ENCODE measurements at regions not wholly inside any gene's neighbourhood (a gene's known extent, or its start where the extent isn't known, plus 50 kb on each side); places are given as distances from the start of the nearest gene placed in this dataset.
"Not testable (repeated sequence)": the region's sequence is repeated elsewhere in the genome, so short reads cannot be mapped to it uniquely, and the experiment has no call there.

DNA sequence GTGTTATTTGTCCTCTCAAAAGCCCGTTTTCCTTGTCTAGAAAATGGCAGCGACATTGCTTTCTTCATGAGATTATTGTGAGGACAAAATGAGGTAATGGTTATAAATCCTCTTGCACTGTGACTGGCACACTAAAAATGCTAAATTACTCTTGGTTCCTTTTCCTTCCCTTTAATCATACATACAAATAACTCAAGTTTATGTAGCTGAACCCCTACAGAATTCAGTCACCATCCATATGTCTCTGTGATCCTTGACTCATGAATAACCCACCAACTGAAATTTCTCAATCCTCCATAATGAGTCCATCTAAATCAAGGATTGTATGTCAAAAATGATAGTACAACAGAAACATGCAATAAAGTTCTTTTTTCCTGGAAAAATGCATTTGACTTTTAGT lies 71.3 kb upstream of the VWC2 start:
- WGBS, 2 donors: 35 to 65% methylated on average over 2 of the region's 2 CpGs
- no peak for DNase-seq (ENCODE audit: low spot score in 2 of 2)
- no peak overlapping the region for H3K4me3 ChIP-seq (ENCODE audit: low read depth, poor library complexity, severe bottlenecking)
- TF ChIP-seq POLR2A (IDR thresholded peaks at IDR 0.05): no peak
- intact Hi-C loops (cut with DNase I; ENCODE audit: low total_unique reads): no loop called here

DNA sequence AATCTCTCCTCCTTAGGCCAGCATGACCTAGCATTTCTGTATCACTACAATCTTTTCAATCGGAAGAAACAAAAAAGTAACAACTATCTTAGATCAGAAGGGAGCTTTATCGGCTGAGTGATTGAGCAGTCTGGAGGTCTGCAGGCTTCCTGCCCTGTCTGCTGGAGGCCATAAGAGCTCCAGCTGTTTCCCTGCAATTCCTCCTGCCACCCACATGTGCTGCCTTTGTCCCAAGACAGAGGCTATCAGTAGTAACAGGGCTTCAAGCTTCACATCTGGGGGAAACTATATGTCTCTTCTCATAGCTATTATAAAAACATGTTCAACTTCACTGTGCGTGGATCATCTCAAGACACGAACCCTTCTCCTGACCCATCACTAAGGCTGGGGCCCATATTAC lies 70.1 kb upstream of the VWC2 start:
- intact Hi-C loops (cut with DNase I; ENCODE audit: low total_unique reads): no loop called here
- no peak for DNase-seq (ENCODE audit: low spot score in 2 of 2)
- WGBS, 2 donors: 65 to 70% methylated on average over 4 of the region's 4 CpGs
- TF ChIP-seq POLR2A (IDR thresholded peaks at IDR 0.05) (no peak), CTCF (IDR thresholded peaks at IDR 0.05) (no peak)
- H3K4me3 ChIP-seq (ENCODE audit: low read depth, poor library complexity, severe bottlenecking): no peak overlapping the region

- WGBS, 2 donors: 74 to 82% methylated on average over 3 of the region's 3 CpGs
- DNase-seq (ENCODE audit: low spot score in 2 of 2): no peak
- intact Hi-C loops (cut with DNase I; ENCODE audit: low total_unique reads): no loop called here
Observed at GRCh38 chr7:49703881-49704280, 69.6 kb upstream of the VWC2 start.

GRCh38 chr7:49706106-49706505 lies 67.3 kb upstream of the VWC2 start:
- DNase-seq (ENCODE audit: low spot score in 2 of 2): no peak
- no peak overlapping the region for H3K4me3 ChIP-seq (ENCODE audit: low read depth, poor library complexity, severe bottlenecking)
- TF ChIP-seq CTCF (IDR thresholded peaks at IDR 0.05) (no peak), POLR2A (IDR thresholded peaks at IDR 0.05) (no peak)
- intact Hi-C loops (cut with DNase I; ENCODE audit: low total_unique reads): no loop called here
- WGBS, 2 donors: 49 to 65% methylated on average over 5 of the region's 5 CpGs

More at GRCh38 chr7:49703881-49704280, 69.6 kb upstream of the VWC2 start:
- H3K4me3 ChIP-seq (ENCODE audit: low read depth, poor library complexity, severe bottlenecking): no peak overlapping the region
- TF ChIP-seq POLR2A (IDR thresholded peaks at IDR 0.05): no peak
- no peak for TF ChIP-seq CTCF (IDR thresholded peaks at IDR 0.05)

DNA sequence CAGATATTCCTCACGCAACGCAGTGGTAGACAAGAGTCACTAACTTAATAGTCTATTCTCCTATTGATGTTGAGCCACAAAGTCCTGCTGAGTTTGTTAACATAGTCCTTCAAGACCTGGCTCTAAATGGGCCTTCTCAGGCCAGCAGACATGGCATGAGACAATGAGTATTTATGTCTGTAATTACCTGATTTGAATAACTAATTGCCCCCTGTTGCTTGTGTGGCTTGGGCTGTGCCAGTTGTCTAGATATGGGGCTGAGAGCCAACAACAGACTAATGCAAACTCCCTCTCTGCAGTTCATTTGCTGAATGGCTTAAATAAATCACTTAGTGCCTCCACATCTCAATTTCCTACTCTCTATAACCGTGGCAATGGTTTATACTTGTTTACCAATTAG lies 65.5 kb upstream of the VWC2 start:
- DNase-seq (ENCODE audit: low spot score in 2 of 2): no peak
- TF ChIP-seq CTCF (IDR thresholded peaks at IDR 0.05) (no peak), POLR2A (IDR thresholded peaks at IDR 0.05) (no peak)
- no peak overlapping the region for H3K4me3 ChIP-seq (ENCODE audit: low read depth, poor library complexity, severe bottlenecking)
- intact Hi-C loops (cut with DNase I; ENCODE audit: low total_unique reads): no loop called here
- WGBS, 2 donors: 86 to 90% methylated on average over 3 of the region's 3 CpGs

- H3K4me3 ChIP-seq (ENCODE audit: low read depth, poor library complexity, severe bottlenecking): no peak overlapping the region
- 68 to 90% methylated on average over 5 of the region's 5 CpGs for WGBS, 2 donors
- intact Hi-C loops (cut with DNase I; ENCODE audit: low total_unique reads): no loop called here
- no peak for DNase-seq (ENCODE audit: low spot score in 2 of 2)
- TF ChIP-seq POLR2A (IDR thresholded peaks at IDR 0.05) (no peak), CTCF (IDR thresholded peaks at IDR 0.05) (no peak)
Observed at GRCh38 chr7:49708590-49708989, 64.8 kb upstream of the VWC2 start.

- intact Hi-C loops (cut with DNase I; ENCODE audit: low total_unique reads); DNase-seq (ENCODE audit: low spot score in 2 of 2); H3K4me3 ChIP-seq (ENCODE audit: low read depth, poor library complexity, severe bottlenecking): not testable (repeated sequence)
- 92 to 98% methylated on average over 12 to 16 of the region's 28 CpGs for WGBS, 2 donors
Observed at GRCh38 chr7:49711072-49711723, 62.2 kb upstream of the VWC2 start.
